Pancreas (tissue), 10 donors: ENCODE measurements at regions not wholly inside any gene's neighbourhood (a gene's known extent, or its start where the extent isn't known, plus 50 kb on each side); places are given as distances from the start of the nearest gene placed in this dataset.
"Not testable (repeated sequence)": the region's sequence is repeated elsewhere in the genome, so short reads cannot be mapped to it uniquely, and the experiment has no call there.

Experiments
- ATAC-seq, 4 donors: fragments of 200-7000 bp; cut with Tn5 transposase; one replicate each; pipeline versions ENCODE4 v1.8.0 to v1.9.1; 2020; ENCODE audit warnings: mild to moderate bottlenecking in 4 of 4, moderate library complexity in 4 of 4
- DNase-seq, 6 donors: peaks; one replicate each; pipeline ENCODE4 v3.0.0-alpha.2; 2020
- FAIRE-seq: peaks from 2 replicates; lab custom pipeline; 2012; peaks lifted over from hg19 to GRCh38; lab: Jason Lieb, UNC
- H3K27ac ChIP-seq, 4 donors: fragments of 200-600 bp; sonication (generic); 1 replicate in 3 of 4; 2 replicates in 1 of 4; pipeline versions ENCODE4 v1.5.0 to v1.8.0; 2020
- H3K27me3 ChIP-seq, 4 donors: fragments of 200-600 bp; one replicate each; pipeline ENCODE4 v1.8.0; 2021
- H3K36me3 ChIP-seq, 3 donors: fragments of 200-600 bp; sonication (generic) in 1 of 3; one replicate each; pipeline versions ENCODE4 v1.5.0 to v1.8.0; 2020 to 2021
- H3K4me1 ChIP-seq, 3 donors: fragments of 200-600 bp; one replicate each; pipeline ENCODE4 v1.8.0; 2021
- H3K4me3 ChIP-seq, 4 donors: fragments of 200-600 bp; sonication (generic) in 2 of 4; one replicate each; pipeline versions ENCODE4 v1.5.0 to v1.8.0; 2020 to 2021
- H3K9me3 ChIP-seq, 4 donors: fragments of 200-600 bp; one replicate each; pipeline ENCODE4 v1.8.0; 2021
- CTCF ChIP-seq, 4 donors: fragments of 200-600 bp; sonication (generic) in 3 of 4; IDR thresholded peaks; one replicate each; pipeline versions ENCODE4 v1.5.0 to v1.8.0; 2021; ENCODE audit warnings: antibody characterized with exemption in 4 of 4
- WGBS, 2 donors: extraction: QIAGEN DNeasy Blood & Tissue Kit; methylation state at CpG; one replicate each; pipeline ENCODE4 v1.1.7; 2013; 5-methylcytosine and 5-hydroxymethylcytosine counted together
- intact Hi-C, 3 donors: fragments of 100-400 bp; cut with DNase I; formaldehyde crosslinking; loops; one replicate each; pipeline versions ENCODE4 v1.11.1 to v1.14.2; 2022
- donor health status: healthy with polysubstance abuse.
- donor health status: DM: no; HTN: no; CAD: no; lungs with moderate emphysema.
- donor health status: DM: no; HTN: no; CAD: no.
- donor health status: control.
- donor health status: control.
- donor health status: Bipolar disorder and iron deficiency.
- donor health status: DM: yes; HTN: yes; CAD: no.
- donor health status: DM: no; HTN: no; CAD: no.
- donor health status: DM: no; HTN: no; CAD: no.
- donor health status: DM: yes; HTN: yes; CAD: no.

- intact Hi-C loops, result no loop called here
- no peak for TF ChIP-seq CTCF (IDR thresholded peaks at IDR 0.05)
- 61 to 62% methylated on average over 2 of the region's 2 CpGs for WGBS, 2 donors
- Histone ChIP-seq H3K36me3 (no peaks in the 10 kb centered on the region), H3K9me3 (no peaks in the 10 kb centered on the region), H3K4me3 (no peak overlapping the region), H3K4me1 (no peaks in the 10 kb centered on the region), H3K27me3 (no peaks in the 10 kb centered on the region), H3K27ac (no peak overlapping the region)
- FAIRE-seq, result no peak
- peak in 3 of 4 donors; percentile 34 to 68 (median 56) for ATAC-seq
- peak in 2 of 6 donors; percentile 14 to 27 for DNase-seq
Measured at GRCh38 chr3:67940210-67940952, 286.0 kb upstream of the SUCLG2 start.

- Histone ChIP-seq H3K27me3 (no peaks in the 10 kb centered on the region), H3K9me3 (no peaks in the 10 kb centered on the region), H3K36me3 (no peaks in the 10 kb centered on the region), H3K4me1 (no peaks in the 10 kb centered on the region), H3K27ac (no peak overlapping the region), H3K4me3 (no peak overlapping the region)
- ATAC-seq, result no peak
- intact Hi-C loops, result no loop called here
- no peak for DNase-seq
- TF ChIP-seq CTCF (IDR thresholded peaks at IDR 0.05), result no peak
- no peak for FAIRE-seq
- WGBS, 2 donors, result 92 to 97% methylated on average over 1 of the region's 1 CpG
Measured at GRCh38 chr3:67937498-67938118, 283.2 kb upstream of the SUCLG2 start.

- H3K27ac ChIP-seq, ATAC-seq, H3K36me3 ChIP-seq, FAIRE-seq, H3K9me3 ChIP-seq, H3K27me3 ChIP-seq, H3K4me3 ChIP-seq, H3K4me1 ChIP-seq, intact Hi-C loops, DNase-seq: not testable (repeated sequence)
- WGBS, 2 donors, result 65 to 70% methylated on average over 4 of the region's 4 CpGs
Measured at GRCh38 chr3:67930394-67930793, 276.0 kb upstream of the SUCLG2 start.

- H3K27ac ChIP-seq, result no peak overlapping the region
- no peaks in the 10 kb centered on the region for H3K9me3 ChIP-seq
- TF ChIP-seq CTCF (IDR thresholded peaks at IDR 0.05), result no peak
- no peaks in the 10 kb centered on the region for H3K36me3 ChIP-seq
- FAIRE-seq, result no peak
- intact Hi-C loops, result no loop called here
- no peak for ATAC-seq
- no peak for DNase-seq
- no peaks in the 10 kb centered on the region for H3K4me1 ChIP-seq
- H3K4me3 ChIP-seq, result no peak overlapping the region
- no peaks in the 10 kb centered on the region for H3K27me3 ChIP-seq
Measured at GRCh38 chr3:67923796-67924195, 269.4 kb upstream of the SUCLG2 start.

GRCh38 chr3:67920969-67921368 is 266.6 kb upstream of the SUCLG2 start:
- 53 to 55% methylated on average over 7 of the region's 7 CpGs for WGBS, 2 donors
- Histone ChIP-seq H3K4me3 (no peak overlapping the region), H3K27me3 (no peaks in the 10 kb centered on the region), H3K4me1 (no peaks in the 10 kb centered on the region), H3K27ac (no peak overlapping the region), H3K9me3 (no peaks in the 10 kb centered on the region), H3K36me3 (no peaks in the 10 kb centered on the region)
- intact Hi-C loops, result no loop called here
- FAIRE-seq (no peak), ATAC-seq (peak in 1 of 4 donors; percentile 51), DNase-seq (no peak)
- TF ChIP-seq CTCF (IDR thresholded peaks at IDR 0.05), result no peak
